NCI-H2227 treated with DMSO at 0.1 percent for 48 hours (cell line): ENCODE measurements at regions not wholly inside any gene's neighbourhood (a gene's known extent, or its start where the extent isn't known, plus 50 kb on each side); places are given as distances from the start of the nearest gene placed in this dataset.

Experiments
- DNase-seq: peaks from one replicate; lab custom pipeline; 2025; lab: John Stamatoyannopoulos, UW

- DNase-seq, result no peak
These were observed 111.1 kb upstream of the ARHGAP5 start for GRCh38 chr14:31965735-31966598.

GRCh38 chr14:31966896-31967668 is 110.0 kb upstream of the ARHGAP5 start:
- no peak for DNase-seq

- DNase-seq, result no peak
These were observed 109.5 kb upstream of the ARHGAP5 start for GRCh38 chr14:31967669-31967975.

GRCh38 chr14:31968107-31968810 is 108.8 kb upstream of the ARHGAP5 start:
- no peak for DNase-seq

GRCh38 chr14:31968956-31969698 is 108.0 kb upstream of the ARHGAP5 start:
- DNase-seq, result no peak

- no peak for DNase-seq
These were observed 107.3 kb upstream of the ARHGAP5 start for GRCh38 chr14:31969699-31970240.

GRCh38 chr14:31970744-31971143 is 106.4 kb upstream of the ARHGAP5 start:
- no peak for DNase-seq

- no peak for DNase-seq
These were observed 105.5 kb upstream of the ARHGAP5 start for GRCh38 chr14:31971612-31972011.

- no peak for DNase-seq
These were observed 100.0 kb upstream of the ARHGAP5 start for GRCh38 chr14:31977001-31977556.

GRCh38 chr14:31978423-31978822 is 98.7 kb upstream of the ARHGAP5 start:
- no peak for DNase-seq

- no peak for DNase-seq
These were observed 94.5 kb upstream of the ARHGAP5 start for GRCh38 chr14:31982642-31983041.

GRCh38 chr14:31986405-31986804 is 90.7 kb upstream of the ARHGAP5 start:
- no peak for DNase-seq

GRCh38 chr14:31987721-31988120 is 89.4 kb upstream of the ARHGAP5 start:
- no peak for DNase-seq

GRCh38 chr14:31988244-31988643 is 88.9 kb upstream of the ARHGAP5 start:
- DNase-seq, result no peak

- DNase-seq, result no peak
These were observed 86.8 kb upstream of the ARHGAP5 start for GRCh38 chr14:31990183-31990857.

- DNase-seq, result no peak
These were observed 86.1 kb upstream of the ARHGAP5 start for GRCh38 chr14:31990926-31991572.

GRCh38 chr14:31992011-31992447 is 85.1 kb upstream of the ARHGAP5 start:
- no peak for DNase-seq

- DNase-seq, result no peak
These were observed 83.6 kb upstream of the ARHGAP5 start for GRCh38 chr14:31993521-31993951.

GRCh38 chr14:31994391-31995033 is 82.6 kb upstream of the ARHGAP5 start:
- DNase-seq, result no peak

GRCh38 chr14:32003585-32003984 is 73.5 kb upstream of the ARHGAP5 start:
- no peak for DNase-seq
